Skeletal muscle tissue (tissue), 3 donors: ENCODE measurements at regions not wholly inside any gene's neighbourhood (a gene's known extent, or its start where the extent isn't known, plus 50 kb on each side); places are given as distances from the start of the nearest gene placed in this dataset.

Source experiments
- H3K27ac ChIP-seq: one replicate; pipeline ENCODE4 v1.7.0; 2013; ENCODE audit warnings: mild to moderate bottlenecking, low read depth, low read length, inconsistent platforms
- H3K27me3 ChIP-seq, 3 donors: one replicate each; pipeline ENCODE4 v1.7.0; 2013; ENCODE audit warnings: low read length in 3 of 3; ENCODE audit not compliant: control insufficient read depth in 3 of 3, insufficient read depth in 3 of 3
- H3K36me3 ChIP-seq, 3 donors: one replicate each; pipeline ENCODE4 v1.7.0; 2013; ENCODE audit warnings: low read length in 3 of 3; ENCODE audit not compliant: control insufficient read depth in 3 of 3, insufficient read depth in 3 of 3
- H3K4me1 ChIP-seq, 3 donors: one replicate each; pipeline ENCODE4 v1.7.0; 2013; ENCODE audit warnings: low read length in 3 of 3, mild to moderate bottlenecking in 3 of 3; ENCODE audit not compliant: control insufficient read depth in 3 of 3, insufficient read depth in 3 of 3
- H3K4me3 ChIP-seq, 3 donors: one replicate each; pipeline ENCODE4 v1.7.0; 2013; ENCODE audit warnings: low read length in 3 of 3
- H3K9ac ChIP-seq, 3 donors: one replicate each; pipeline ENCODE4 v1.7.0; 2013; ENCODE audit warnings: low read length in 3 of 3, mild to moderate bottlenecking in 3 of 3, moderate library complexity in 2 of 3, low read depth in 1 of 3
- H3K9me3 ChIP-seq, 3 donors: one replicate each; pipeline ENCODE4 v1.7.0; 2013; ENCODE audit warnings: low read length in 3 of 3; ENCODE audit not compliant: control insufficient read depth in 3 of 3
- donor health status: Osteomylitis.

GRCh38 chr11:32256466-32256865 lies 165.6 kb downstream of the RCN1 start:
- Histone ChIP-seq H3K27ac (no peak overlapping the region), H3K9me3 (no peaks in the 10 kb centered on the region), H3K36me3 (no peaks in the 10 kb centered on the region), H3K4me1 (no peaks in the 10 kb centered on the region), H3K27me3 (no peaks in the 10 kb centered on the region), H3K4me3 (no peak overlapping the region), H3K9ac (no peak overlapping the region)

GRCh38 chr11:32259641-32260081 lies 168.8 kb downstream of the RCN1 start:
- no peaks in the 10 kb centered on the region for H3K36me3 ChIP-seq
- no peaks in the 10 kb centered on the region for H3K4me1 ChIP-seq
- H3K27ac ChIP-seq = no peak overlapping the region
- no peaks in the 10 kb centered on the region for H3K9me3 ChIP-seq
- no peak overlapping the region for H3K9ac ChIP-seq
- peaks cover 0 to 3% (median 0%) of the 10 kb centered on the region in 3 donors for H3K27me3 ChIP-seq
- H3K4me3 ChIP-seq = no peak overlapping the region

GRCh38 chr11:32262367-32262766 lies 171.5 kb downstream of the RCN1 start:
- H3K9ac ChIP-seq = no peak overlapping the region
- no peak overlapping the region for H3K4me3 ChIP-seq
- H3K9me3 ChIP-seq = no peaks in the 10 kb centered on the region
- H3K36me3 ChIP-seq = no peaks in the 10 kb centered on the region
- peaks cover 0 to 3% (median 0%) of the 10 kb centered on the region in 3 donors for H3K27me3 ChIP-seq
- no peak overlapping the region for H3K27ac ChIP-seq
- H3K4me1 ChIP-seq = no peaks in the 10 kb centered on the region

- H3K4me3 ChIP-seq = no peak overlapping the region
- no peaks in the 10 kb centered on the region for H3K36me3 ChIP-seq
- no peaks in the 10 kb centered on the region for H3K9me3 ChIP-seq
- H3K27ac ChIP-seq = no peak overlapping the region
- peaks cover 0 to 3% (median 0%) of the 10 kb centered on the region in 3 donors for H3K27me3 ChIP-seq
- no peaks in the 10 kb centered on the region for H3K4me1 ChIP-seq
- no peak overlapping the region for H3K9ac ChIP-seq
Observed at GRCh38 chr11:32265911-32266310, 169.4 kb downstream of the WT1 start.

GRCh38 chr11:32266601-32267000 lies 168.7 kb downstream of the WT1 start:
- Histone ChIP-seq H3K4me3 (no peak overlapping the region), H3K9me3 (no peaks in the 10 kb centered on the region), H3K36me3 (no peaks in the 10 kb centered on the region), H3K27me3 (peaks cover 0 to 3% (median 0%) of the 10 kb centered on the region in 3 donors), H3K9ac (no peak overlapping the region), H3K27ac (no peak overlapping the region), H3K4me1 (no peaks in the 10 kb centered on the region)

GRCh38 chr11:32267679-32268187 lies 167.6 kb downstream of the WT1 start:
- H3K9me3 ChIP-seq = no peaks in the 10 kb centered on the region
- H3K4me1 ChIP-seq = no peaks in the 10 kb centered on the region
- H3K27me3 ChIP-seq = no peaks in the 10 kb centered on the region
- H3K4me3 ChIP-seq = no peak overlapping the region
- no peaks in the 10 kb centered on the region for H3K36me3 ChIP-seq
- no peak overlapping the region for H3K9ac ChIP-seq
- no peak overlapping the region for H3K27ac ChIP-seq

- Histone ChIP-seq H3K36me3 (no peaks in the 10 kb centered on the region), H3K4me3 (no peak overlapping the region), H3K27ac (no peak overlapping the region), H3K27me3 (no peaks in the 10 kb centered on the region), H3K4me1 (no peaks in the 10 kb centered on the region), H3K9ac (no peak overlapping the region), H3K9me3 (no peaks in the 10 kb centered on the region)
Observed at GRCh38 chr11:32273931-32274330, 161.4 kb downstream of the WT1 start.

GRCh38 chr11:32279672-32280071 lies 155.7 kb downstream of the WT1 start:
- Histone ChIP-seq H3K4me1 (no peaks in the 10 kb centered on the region), H3K9me3 (no peaks in the 10 kb centered on the region), H3K4me3 (no peak overlapping the region), H3K27ac (no peak overlapping the region), H3K27me3 (no peaks in the 10 kb centered on the region), H3K9ac (no peak overlapping the region), H3K36me3 (no peaks in the 10 kb centered on the region)

- no peak overlapping the region for H3K9ac ChIP-seq
- H3K27me3 ChIP-seq = no peaks in the 10 kb centered on the region
- no peaks in the 10 kb centered on the region for H3K9me3 ChIP-seq
- H3K4me3 ChIP-seq = no peak overlapping the region
- H3K27ac ChIP-seq = no peak overlapping the region
- H3K4me1 ChIP-seq = no peaks in the 10 kb centered on the region
- H3K36me3 ChIP-seq = no peaks in the 10 kb centered on the region
Observed at GRCh38 chr11:32280339-32280738, 155.0 kb downstream of the WT1 start.

GRCh38 chr11:32288276-32288675 lies 147.1 kb downstream of the WT1 start:
- peaks cover 0 to 4% (median 0%) of the 10 kb centered on the region in 3 donors for H3K9me3 ChIP-seq
- H3K4me3 ChIP-seq = no peak overlapping the region
- H3K27ac ChIP-seq = no peak overlapping the region
- no peaks in the 10 kb centered on the region for H3K4me1 ChIP-seq
- no peaks in the 10 kb centered on the region for H3K27me3 ChIP-seq
- H3K9ac ChIP-seq = no peak overlapping the region
- H3K36me3 ChIP-seq = no peaks in the 10 kb centered on the region
